Panc1 (cell line): ENCODE measurements at regions not wholly inside any gene's neighbourhood (a gene's known extent, or its start where the extent isn't known, plus 50 kb on each side); places are given as distances from the start of the nearest gene placed in this dataset.

ENCODE experiments used
- ATAC-seq: fragments of 200-7000 bp; cut with Tn5 transposase; 2 replicates; pipeline ENCODE4 v1.9.1; 2020; ENCODE audit warnings: mild to moderate bottlenecking, moderate library complexity
- BruUV-seq: library from RNA; stranded (reverse); fragments of 400-500 nt; replicated peaks from 2 replicates; lab custom pipeline; 2021; lab: Mats Ljungman, UMichigan
- CTCF ChIA-PET: fragments of 300-600 bp; sonication (Branson Sonifier 250); formaldehyde crosslinking; loops from one replicate; lab custom pipeline; 2022; ENCODE audit warnings: antibody characterized with exemption; lab: Charles Lee
- POLR2A ChIA-PET: fragments of 300-600 bp; sonication (Branson Sonifier 250); formaldehyde crosslinking; loops from one replicate; lab custom pipeline; 2022; ENCODE audit warnings: antibody characterized with exemption; lab: Charles Lee
- DNase-seq: peaks from one replicate; pipeline ENCODE4 v3.0.0-alpha.2; 2010; ENCODE audit warnings: low read depth, low spot score
- H3K27ac ChIP-seq: 2 replicates; pipeline ENCODE4 v1.5.1; 2011; ENCODE audit warnings: mild to moderate bottlenecking, low read length, inconsistent platforms
- H3K27me3 ChIP-seq: fragments of 200-500 bp; sonication (Bioruptor generic); 2 replicates; pipeline ENCODE4 v1.6.0; 2014; ENCODE audit warnings: low read length, inconsistent platforms; ENCODE audit not compliant: control insufficient read depth, insufficient read depth
- H3K36me3 ChIP-seq: fragments of 200-500 bp; sonication (Bioruptor generic); 2 replicates; pipeline ENCODE4 v1.5.1; 2014; ENCODE audit warnings: inconsistent platforms, mild to moderate bottlenecking, low read length, moderate library complexity; ENCODE audit not compliant: control insufficient read depth, insufficient read depth
- H3K4me1 ChIP-seq: 2 replicates; pipeline ENCODE4 v1.5.1; 2011; ENCODE audit warnings: inconsistent platforms, mild to moderate bottlenecking, low read length, moderate library complexity; ENCODE audit not compliant: control insufficient read depth, insufficient read depth
- H3K4me3 ChIP-seq, 2 experiments: 2 replicates each; pipeline ENCODE4 v1.5.1; 2011 to 2012; ENCODE audit warnings: low read depth in 2 of 2, low read length in 2 of 2, mild to moderate bottlenecking in 2 of 2, inconsistent platforms in 1 of 2, moderate library complexity in 1 of 2
- H3K9me3 ChIP-seq: fragments of 200-500 bp; sonication (Bioruptor generic); 2 replicates; pipeline ENCODE4 v1.5.1; 2014; ENCODE audit warnings: low read depth, mild to moderate bottlenecking, inconsistent platforms, low read length, moderate library complexity; ENCODE audit not compliant: control insufficient read depth, insufficient read depth
- POLR2AphosphoS5 ChIP-seq: IDR thresholded peaks from 2 replicates; pipeline ENCODE4 v1.6.1; 2012; ENCODE audit warnings: mild to moderate bottlenecking, low read depth, low read length, moderate library complexity
- SIN3A ChIP-seq: IDR thresholded peaks from 2 replicates; pipeline ENCODE4 v1.6.1; 2012; ENCODE audit warnings: low read depth, mild to moderate bottlenecking, low read length, moderate library complexity, borderline replicate concordance; ENCODE audit not compliant: insufficient read depth
- TCF7L2 ChIP-seq: IDR thresholded peaks from 2 replicates; pipeline ENCODE4 v1.6.1; 2011; ENCODE audit warnings: mild to moderate bottlenecking, low read depth, low read length, inconsistent platforms
- in situ Hi-C: cut with HindIII; loops from 2 replicates; pipeline ENCODE4 v1.10.0; 2016; ENCODE audit warnings: low sequenced_read_pairs, low pct_unique_long_range_greater_than_20kb
- intact Hi-C: fragments of 100-400 bp; cut with micrococcal nuclease; formaldehyde crosslinking; loops from one replicate; pipeline ENCODE4 v1.10.0; 2022; ENCODE audit not compliant: unreplicated experiment
- TF ChIP-seq, protein P1 (sequence below), 2 experiments: IDR thresholded peaks; 2 replicates each; pipeline ENCODE4 v1.6.1; 2011 to 2012; ENCODE audit warnings: low read depth in 2 of 2, control low read depth in 1 of 2, low read length in 1 of 2, mild to moderate bottlenecking in 1 of 2, moderate library complexity in 1 of 2; ENCODE audit not compliant: insufficient read depth in 1 of 2
- TF ChIP-seq, protein P2 (sequence below): fragments of 450-650 bp; IDR thresholded peaks from 2 replicates; pipeline ENCODE4 v1.5.1; 2017; ENCODE audit warnings: mild to moderate bottlenecking

DNA sequence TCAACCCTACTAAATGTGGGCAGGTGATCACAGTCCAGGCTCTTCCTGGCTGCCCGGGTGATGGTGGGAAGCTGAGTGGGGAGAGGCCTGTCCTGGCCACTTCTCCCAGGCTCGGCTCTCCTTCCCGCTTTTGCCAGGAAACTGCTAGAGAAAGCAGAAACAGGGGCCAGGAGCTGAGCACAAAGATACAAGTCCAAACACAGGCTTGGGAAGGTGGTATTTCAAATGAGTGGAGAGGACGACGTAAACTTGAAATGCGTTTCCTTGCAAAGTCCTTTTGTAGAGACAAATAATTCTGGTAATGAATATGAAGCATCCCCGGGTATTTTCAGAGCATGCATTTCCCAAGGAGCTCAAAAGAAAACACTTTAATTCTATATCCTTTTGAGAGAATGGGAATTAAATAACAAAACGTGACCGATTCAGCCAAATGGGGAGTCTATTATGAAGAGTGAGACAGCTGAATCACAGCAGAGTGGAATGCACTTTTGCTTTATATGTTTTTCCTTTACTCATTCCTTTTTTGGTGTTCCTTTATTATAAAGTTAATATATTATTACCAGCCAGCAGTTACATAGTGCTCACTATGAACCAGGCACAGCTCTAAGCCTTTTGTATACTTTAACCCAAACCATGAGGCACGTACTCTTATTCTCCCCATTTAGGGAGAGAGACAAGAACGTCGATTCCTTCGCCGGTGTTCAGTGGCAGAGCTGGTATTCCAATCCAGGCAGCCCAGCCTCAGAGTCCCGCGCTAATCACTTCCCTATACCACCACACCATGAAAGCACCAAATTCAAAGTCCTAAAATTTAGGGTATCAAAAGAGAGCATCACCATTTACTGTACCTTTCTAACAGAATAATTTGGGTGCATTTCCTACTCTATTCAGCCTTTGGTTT lies 218.2 kb upstream of the KLF14 start:
- DNase-seq (no peak), ATAC-seq (no peak)
- in situ Hi-C loops, result no loop called here
- peak overlapping the region; percentile 71 for H3K27ac ChIP-seq
- H3K36me3 ChIP-seq, result no peaks in the 10 kb centered on the region
- no peaks in the 10 kb centered on the region for H3K9me3 ChIP-seq
- intact Hi-C loops, result no loop called here
- TF ChIP-seq, protein P1, sequence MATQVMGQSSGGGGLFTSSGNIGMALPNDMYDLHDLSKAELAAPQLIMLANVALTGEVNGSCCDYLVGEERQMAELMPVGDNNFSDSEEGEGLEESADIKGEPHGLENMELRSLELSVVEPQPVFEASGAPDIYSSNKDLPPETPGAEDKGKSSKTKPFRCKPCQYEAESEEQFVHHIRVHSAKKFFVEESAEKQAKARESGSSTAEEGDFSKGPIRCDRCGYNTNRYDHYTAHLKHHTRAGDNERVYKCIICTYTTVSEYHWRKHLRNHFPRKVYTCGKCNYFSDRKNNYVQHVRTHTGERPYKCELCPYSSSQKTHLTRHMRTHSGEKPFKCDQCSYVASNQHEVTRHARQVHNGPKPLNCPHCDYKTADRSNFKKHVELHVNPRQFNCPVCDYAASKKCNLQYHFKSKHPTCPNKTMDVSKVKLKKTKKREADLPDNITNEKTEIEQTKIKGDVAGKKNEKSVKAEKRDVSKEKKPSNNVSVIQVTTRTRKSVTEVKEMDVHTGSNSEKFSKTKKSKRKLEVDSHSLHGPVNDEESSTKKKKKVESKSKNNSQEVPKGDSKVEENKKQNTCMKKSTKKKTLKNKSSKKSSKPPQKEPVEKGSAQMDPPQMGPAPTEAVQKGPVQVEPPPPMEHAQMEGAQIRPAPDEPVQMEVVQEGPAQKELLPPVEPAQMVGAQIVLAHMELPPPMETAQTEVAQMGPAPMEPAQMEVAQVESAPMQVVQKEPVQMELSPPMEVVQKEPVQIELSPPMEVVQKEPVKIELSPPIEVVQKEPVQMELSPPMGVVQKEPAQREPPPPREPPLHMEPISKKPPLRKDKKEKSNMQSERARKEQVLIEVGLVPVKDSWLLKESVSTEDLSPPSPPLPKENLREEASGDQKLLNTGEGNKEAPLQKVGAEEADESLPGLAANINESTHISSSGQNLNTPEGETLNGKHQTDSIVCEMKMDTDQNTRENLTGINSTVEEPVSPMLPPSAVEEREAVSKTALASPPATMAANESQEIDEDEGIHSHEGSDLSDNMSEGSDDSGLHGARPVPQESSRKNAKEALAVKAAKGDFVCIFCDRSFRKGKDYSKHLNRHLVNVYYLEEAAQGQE (IDR thresholded peaks at IDR 0.05; ENCODE audit: insufficient read depth in 1 of 2, low read depth in 2 of 2, low read length in 1 of 2), result no peak
- TF ChIP-seq TCF7L2, result no peak
- no peak for TF ChIP-seq POLR2AphosphoS5
- TF ChIP-seq, protein P2, sequence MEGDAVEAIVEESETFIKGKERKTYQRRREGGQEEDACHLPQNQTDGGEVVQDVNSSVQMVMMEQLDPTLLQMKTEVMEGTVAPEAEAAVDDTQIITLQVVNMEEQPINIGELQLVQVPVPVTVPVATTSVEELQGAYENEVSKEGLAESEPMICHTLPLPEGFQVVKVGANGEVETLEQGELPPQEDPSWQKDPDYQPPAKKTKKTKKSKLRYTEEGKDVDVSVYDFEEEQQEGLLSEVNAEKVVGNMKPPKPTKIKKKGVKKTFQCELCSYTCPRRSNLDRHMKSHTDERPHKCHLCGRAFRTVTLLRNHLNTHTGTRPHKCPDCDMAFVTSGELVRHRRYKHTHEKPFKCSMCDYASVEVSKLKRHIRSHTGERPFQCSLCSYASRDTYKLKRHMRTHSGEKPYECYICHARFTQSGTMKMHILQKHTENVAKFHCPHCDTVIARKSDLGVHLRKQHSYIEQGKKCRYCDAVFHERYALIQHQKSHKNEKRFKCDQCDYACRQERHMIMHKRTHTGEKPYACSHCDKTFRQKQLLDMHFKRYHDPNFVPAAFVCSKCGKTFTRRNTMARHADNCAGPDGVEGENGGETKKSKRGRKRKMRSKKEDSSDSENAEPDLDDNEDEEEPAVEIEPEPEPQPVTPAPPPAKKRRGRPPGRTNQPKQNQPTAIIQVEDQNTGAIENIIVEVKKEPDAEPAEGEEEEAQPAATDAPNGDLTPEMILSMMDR, result no peak
- no peak for TF ChIP-seq SIN3A
- no TSS peak for BruUV-seq
- POLR2A ChIA-PET, result interaction anchor here (0.6 kb wide), 1 partner anchor 57 kb away, joined by 3 read pairs; no protein-coding TSS in a partner anchor
- CTCF ChIA-PET, result no interaction called here
- H3K27me3 ChIP-seq, result no peaks in the 10 kb centered on the region
- H3K4me3 ChIP-seq, result no peak overlapping the region
- H3K4me1 ChIP-seq, result peaks cover 70% of the 10 kb centered on the region

DNA sequence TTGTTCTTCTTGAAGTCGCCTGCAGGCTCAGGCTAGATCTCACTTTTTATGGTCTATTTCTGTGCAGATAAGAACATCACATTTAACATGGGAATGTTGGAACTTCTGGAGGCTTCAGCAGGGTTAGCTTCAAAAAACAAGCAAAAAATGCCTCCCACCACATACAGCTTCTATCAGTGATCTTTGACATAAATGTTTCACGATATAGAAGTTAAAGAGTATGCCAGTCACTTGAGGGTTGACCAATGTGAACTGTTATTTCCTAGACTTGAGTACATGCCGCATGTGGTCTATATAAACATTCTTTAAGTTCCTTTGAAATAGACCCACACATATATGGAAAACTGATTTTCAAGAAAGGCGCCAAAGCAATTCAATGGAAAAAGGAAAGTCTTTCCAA lies 219.2 kb upstream of the KLF14 start:
- Histone ChIP-seq H3K27ac (peak overlapping the region; percentile 71), H3K27me3 (no peaks in the 10 kb centered on the region), H3K4me3 (no peak overlapping the region), H3K9me3 (no peaks in the 10 kb centered on the region), H3K4me1 (peaks cover 72% of the 10 kb centered on the region), H3K36me3 (no peaks in the 10 kb centered on the region)
- ChIA-PET POLR2A (interaction anchor here (0.6 kb wide), 1 partner anchor 58 kb away, joined by 3 read pairs; no protein-coding TSS in a partner anchor), CTCF (no interaction called here)
- TF ChIP-seq, protein P1 (IDR thresholded peaks at IDR 0.05; ENCODE audit: insufficient read depth in 1 of 2, low read depth in 2 of 2, low read length in 1 of 2), result no peak
- TF ChIP-seq, protein P2, result no peak
- TF ChIP-seq TCF7L2 (no peak), SIN3A (no peak), POLR2AphosphoS5 (no peak)
- no peak for DNase-seq
- no TSS peak for BruUV-seq
- intact Hi-C loops, result no loop called here
- in situ Hi-C loops, result no loop called here
- no peak for ATAC-seq
